Kidney (tissue), 13 donors: ENCODE measurements at regions not wholly inside any gene's neighbourhood (a gene's known extent, or its start where the extent isn't known, plus 50 kb on each side); places are given as distances from the start of the nearest gene placed in this dataset.

ENCODE experiments used
- DNase-seq, 5 donors: peaks; one replicate each; pipeline ENCODE4 v3.0.0-alpha.2; 2013 to 2020
- FAIRE-seq: peaks from 2 replicates; lab custom pipeline; 2012; peaks lifted over from hg19 to GRCh38; lab: Jason Lieb, UNC
- H3K27ac ChIP-seq, 2 donors: one replicate each; pipeline ENCODE4 v1.7.0; 2013; ENCODE audit warnings: low read depth in 2 of 2, low read length in 2 of 2, inconsistent platforms in 1 of 2
- H3K27me3 ChIP-seq: one replicate; pipeline ENCODE4 v1.7.1; 2013; ENCODE audit warnings: low read length, inconsistent platforms; ENCODE audit not compliant: control insufficient read depth, insufficient read depth
- H3K36me3 ChIP-seq, 3 donors: one replicate each; pipeline versions ENCODE4 v1.7.0 to v1.7.1; 2013; ENCODE audit warnings: low read length in 3 of 3, control low read depth in 1 of 3, inconsistent platforms in 1 of 3; ENCODE audit not compliant: insufficient read depth in 3 of 3, control insufficient read depth in 2 of 3
- H3K4me1 ChIP-seq, 3 donors: one replicate each; pipeline versions ENCODE4 v1.7.0 to v1.7.1; 2013; ENCODE audit warnings: low read length in 3 of 3, inconsistent platforms in 1 of 3, low read depth in 1 of 3; ENCODE audit not compliant: control insufficient read depth in 2 of 3, insufficient read depth in 2 of 3
- H3K4me3 ChIP-seq, 3 donors: one replicate each; pipeline versions ENCODE4 v1.7.0 to v1.8.1; 2013; ENCODE audit warnings: low read length in 3 of 3, control low read depth in 1 of 3, inconsistent platforms in 1 of 3
- H3K9ac ChIP-seq, 3 donors: one replicate each; pipeline versions ENCODE4 v1.7.0 to v1.7.1; 2013; ENCODE audit warnings: low read length in 3 of 3, control low read depth in 1 of 3, inconsistent platforms in 1 of 3
- H3K9me3 ChIP-seq, 3 donors: one replicate each; pipeline versions ENCODE4 v1.7.0 to v1.7.1; 2013; ENCODE audit warnings: low read length in 3 of 3, control low read depth in 1 of 3, inconsistent platforms in 1 of 3; ENCODE audit not compliant: control insufficient read depth in 2 of 3, insufficient read depth in 1 of 3
- CTCF ChIP-seq: IDR thresholded peaks from 3 replicates; pipeline ENCODE4 v1.5.1; 2012; ENCODE audit warnings: mild to moderate bottlenecking, moderate library complexity, borderline replicate concordance; ENCODE audit not compliant: insufficient read depth; ENCODE audit errors: extremely low read depth
- intact Hi-C: fragments of 100-400 bp; cut with DNase I; formaldehyde crosslinking; loops from one replicate; pipeline ENCODE4 v1.11.1; 2022
- donor health status: control.
- donor health status: control.
- donor health status: control.
- donor health status: control.
- donor health status: control.
- donor health status: DM: yes; HTN: yes; CAD: no.
- donor health status: Normal renal cell carcinoma (clear cell type).

DNA sequence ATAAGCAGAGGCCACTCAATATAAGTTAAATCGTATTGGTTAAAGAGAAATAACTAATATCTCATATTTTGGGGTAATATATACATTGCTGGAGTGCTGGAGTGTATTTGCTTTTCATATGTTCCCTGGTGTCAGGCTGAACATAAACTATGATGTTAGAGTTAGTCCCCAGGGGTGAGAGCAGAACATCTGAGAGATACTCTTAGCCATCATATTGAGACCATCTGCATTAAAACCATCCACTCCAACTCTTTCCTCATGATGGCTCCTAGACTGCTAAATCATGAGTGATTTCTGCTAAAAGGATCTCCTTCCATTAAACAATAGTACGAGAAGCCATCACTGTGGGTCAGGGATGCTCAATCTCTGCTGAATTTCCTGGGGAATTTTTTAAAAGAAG, 436.2 kb downstream of the DTWD2 start:
- Histone ChIP-seq H3K27ac (no peak overlapping the region), H3K9ac (no peak overlapping the region), H3K4me1 (no peaks in the 10 kb centered on the region), H3K4me3 (no peak overlapping the region), H3K9me3 (no peaks in the 10 kb centered on the region), H3K36me3 (no peaks in the 10 kb centered on the region), H3K27me3 (no peaks in the 10 kb centered on the region)
- FAIRE-seq = no peak
- intact Hi-C loops = no loop called here
- no peak for DNase-seq
- no peak for TF ChIP-seq CTCF

GRCh38 chr5:118551716-118552115, 436.6 kb downstream of the DTWD2 start:
- FAIRE-seq (no peak), DNase-seq (no peak)
- Histone ChIP-seq H3K4me3 (no peak overlapping the region), H3K27me3 (no peaks in the 10 kb centered on the region), H3K9me3 (no peaks in the 10 kb centered on the region), H3K4me1 (no peaks in the 10 kb centered on the region), H3K9ac (no peak overlapping the region), H3K27ac (no peak overlapping the region), H3K36me3 (no peaks in the 10 kb centered on the region)
- TF ChIP-seq CTCF = no peak
- intact Hi-C loops = no loop called here

- no peaks in the 10 kb centered on the region for H3K36me3 ChIP-seq
- no peaks in the 10 kb centered on the region for H3K27me3 ChIP-seq
- intact Hi-C loops = no loop called here
- H3K4me1 ChIP-seq = no peaks in the 10 kb centered on the region
- no peak overlapping the region for H3K27ac ChIP-seq
- TF ChIP-seq CTCF = no peak
- no peak overlapping the region for H3K4me3 ChIP-seq
- H3K9me3 ChIP-seq = no peaks in the 10 kb centered on the region
- DNase-seq = no peak
- no peak for FAIRE-seq
- H3K9ac ChIP-seq = no peak overlapping the region
These were observed 437.3 kb downstream of the DTWD2 start for GRCh38 chr5:118551031-118551430.
